CD4-positive, alpha-beta memory T cell (primary cell): ENCODE measurements at regions not wholly inside any gene's neighbourhood (a gene's known extent, or its start where the extent isn't known, plus 50 kb on each side); places are given as distances from the start of the nearest gene placed in this dataset.
"Not testable (repeated sequence)": the region's sequence is repeated elsewhere in the genome, so short reads cannot be mapped to it uniquely, and the experiment has no call there.

Experiments
- CTCF ChIA-PET: fragments of 350-600 bp; sonication (Branson Sonifier 250); formaldehyde crosslinking; loops from one replicate; lab custom pipeline; 2021; ENCODE audit warnings: inconsistent platforms; ENCODE audit not compliant: partially characterized antibody; lab: Charles Lee
- POLR2A ChIA-PET: fragments of 350-600 bp; sonication (Branson Sonifier 250); formaldehyde crosslinking; loops from one replicate; lab custom pipeline; 2021; ENCODE audit not compliant: partially characterized antibody; lab: Charles Lee
- DNase-seq, 5 donors: peaks; one replicate each; pipeline versions ENCODE4 v3.0.0 to v3.0.0-alpha.2; 2020 to 2022; ENCODE audit warnings: mixed read lengths in 1 of 5
- H3K27ac ChIP-seq: one replicate; pipeline ENCODE4 v1.7.0; 2013; ENCODE audit warnings: low read depth, low read length
- H3K27me3 ChIP-seq: 2 replicates; pipeline ENCODE4 v1.7.0; 2013; ENCODE audit warnings: mild to moderate bottlenecking, low read length, moderate library complexity; ENCODE audit not compliant: insufficient read depth
- H3K36me3 ChIP-seq: 2 replicates; pipeline ENCODE4 v1.7.0; 2013; ENCODE audit warnings: mild to moderate bottlenecking, low read length, moderate library complexity; ENCODE audit not compliant: insufficient read depth
- H3K4me1 ChIP-seq: 2 replicates; pipeline ENCODE4 v1.7.0; 2013; ENCODE audit warnings: mild to moderate bottlenecking, low read length, moderate library complexity; ENCODE audit not compliant: insufficient read depth
- H3K4me3 ChIP-seq, 2 donors: one replicate each; pipeline ENCODE4 v1.7.0; 2013; ENCODE audit warnings: low read length in 2 of 2, mild to moderate bottlenecking in 1 of 2
- H3K9me3 ChIP-seq, 2 donors: one replicate each; pipeline ENCODE4 v1.7.0; 2013; ENCODE audit warnings: low read length in 2 of 2, control low read depth in 1 of 2; ENCODE audit not compliant: control insufficient read depth in 1 of 2
- H3K27ac Mint-ChIP-seq, 7 donors: one replicate each; pipeline ENCODE4 v1.8.0; 2020 to 2021; ENCODE audit warnings: mixed read lengths in 7 of 7, mild to moderate bottlenecking in 6 of 7, inconsistent platforms in 3 of 7, moderate library complexity in 3 of 7
- H3K27me3 Mint-ChIP-seq, 2 donors: one replicate each; pipeline ENCODE4 v1.8.0; 2020 to 2021; ENCODE audit warnings: mixed read lengths in 2 of 2
- H3K36me3 Mint-ChIP-seq, 2 donors: one replicate each; pipeline ENCODE4 v1.8.0; 2020 to 2021; ENCODE audit warnings: mixed read lengths in 2 of 2, inconsistent platforms in 1 of 2, mild to moderate bottlenecking in 1 of 2
- H3K4me1 Mint-ChIP-seq, 4 donors: one replicate each; pipeline ENCODE4 v1.8.0; 2020 to 2021; ENCODE audit warnings: mixed read lengths in 4 of 4, mild to moderate bottlenecking in 1 of 4
- H3K4me3 Mint-ChIP-seq, 8 donors: one replicate each; pipeline ENCODE4 v1.8.0; 2020 to 2021; ENCODE audit warnings: mixed read lengths in 8 of 8, mild to moderate bottlenecking in 7 of 8, moderate library complexity in 6 of 8, inconsistent platforms in 3 of 8
- H3K9me3 Mint-ChIP-seq, 8 donors: one replicate each; pipeline ENCODE4 v1.8.0; 2020 to 2021; ENCODE audit warnings: mixed read lengths in 8 of 8, mild to moderate bottlenecking in 5 of 8, inconsistent platforms in 3 of 8, moderate library complexity in 1 of 8
- intact Hi-C: fragments of 100-400 bp; cut with micrococcal nuclease; formaldehyde crosslinking; loops from one replicate; pipeline ENCODE4 v1.15.1; 2023

DNA sequence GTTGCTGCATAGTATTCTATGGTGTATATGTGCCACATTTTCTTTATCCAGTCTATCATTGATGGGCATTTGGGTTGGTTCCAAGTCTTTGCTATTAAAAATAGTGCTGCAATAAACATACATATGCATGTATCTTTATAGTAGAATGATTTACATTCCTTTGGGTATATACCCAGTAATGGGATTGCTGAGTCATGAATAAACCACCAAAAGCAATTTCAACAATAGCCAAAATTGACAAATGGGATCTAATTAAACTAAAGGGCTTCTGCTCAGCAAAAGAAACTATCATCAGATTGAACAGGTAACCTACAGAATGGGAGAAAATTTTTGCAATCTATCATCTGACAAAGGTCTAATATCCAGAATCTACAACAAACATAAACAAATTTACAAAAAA, 101.4 kb upstream of the FAM47B start:
- H3K4me1 Mint-ChIP-seq, CTCF ChIA-PET, H3K36me3 Mint-ChIP-seq, H3K27me3 ChIP-seq, intact Hi-C loops, DNase-seq, H3K27ac Mint-ChIP-seq, H3K27me3 Mint-ChIP-seq, POLR2A ChIA-PET, H3K27ac ChIP-seq, H3K4me1 ChIP-seq, H3K9me3 ChIP-seq, H3K36me3 ChIP-seq, H3K4me3 ChIP-seq: not testable (repeated sequence)
- H3K4me3 Mint-ChIP-seq = peak overlapping the region in 1 of 8 donors; percentile 32
- peaks cover 0 to 16% (median 11%) of the 10 kb centered on the region in 8 donors for H3K9me3 Mint-ChIP-seq

DNA sequence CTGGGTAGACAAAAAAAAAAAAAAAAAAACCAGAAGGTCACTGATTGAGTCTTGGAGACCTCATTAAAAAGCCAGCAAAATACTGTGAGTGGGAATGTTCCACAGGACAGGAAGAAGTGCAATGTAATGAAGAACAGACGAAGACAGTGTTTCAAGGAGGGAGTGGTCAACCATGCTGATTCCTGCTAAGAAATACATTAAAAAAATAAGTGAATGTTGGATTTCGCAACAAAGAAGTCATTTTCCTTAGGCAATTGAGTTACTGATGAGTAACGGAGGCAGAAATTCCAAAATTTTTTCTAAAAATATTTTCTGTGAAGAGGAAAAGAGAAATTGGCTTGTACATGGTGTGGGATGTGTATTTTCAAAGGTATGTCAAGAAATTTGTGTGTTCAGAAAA, 94.3 kb upstream of the FAM47B start:
- Histone ChIP-seq H3K4me1 (no peaks in the 10 kb centered on the region), H3K27me3 (no peaks in the 10 kb centered on the region), H3K36me3 (no peaks in the 10 kb centered on the region), H3K9me3 (no peaks in the 10 kb centered on the region), H3K27ac (no peak overlapping the region), H3K4me3 (no peak overlapping the region)
- Mint-ChIP-seq H3K36me3 (no peaks in the 10 kb centered on the region), H3K4me3 (no peak overlapping the region), H3K27me3 (no peaks in the 10 kb centered on the region), H3K4me1 (no peaks in the 10 kb centered on the region), H3K9me3 (peaks cover 0 to 7% (median 4%) of the 10 kb centered on the region in 8 donors), H3K27ac (no peak overlapping the region)
- intact Hi-C loops = no loop called here
- no peak for DNase-seq
- CTCF ChIA-PET = no interaction called here
- POLR2A ChIA-PET = no interaction called here

DNA sequence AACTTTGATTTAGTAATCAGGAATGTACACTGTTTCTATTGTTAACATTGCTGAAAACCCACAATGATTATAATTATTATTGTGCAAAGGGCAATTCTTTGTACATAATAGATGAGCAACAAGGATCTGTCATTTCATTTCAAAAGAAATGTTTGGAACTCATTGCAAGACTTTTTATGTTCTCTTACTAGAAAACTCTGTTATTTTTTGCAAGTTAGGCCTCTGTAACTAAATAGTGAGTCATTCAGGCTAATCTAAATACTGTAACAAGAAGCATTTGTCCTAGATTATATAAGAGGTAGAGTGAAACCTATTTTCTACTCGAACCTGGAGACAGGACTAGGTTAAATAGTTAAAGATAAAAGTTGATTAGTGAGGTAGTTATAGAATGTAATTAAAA, 93.2 kb upstream of the FAM47B start:
- Mint-ChIP-seq H3K36me3 (no peaks in the 10 kb centered on the region), H3K4me3 (no peak overlapping the region), H3K27ac (no peak overlapping the region), H3K9me3 (peaks cover 0 to 7% (median 4%) of the 10 kb centered on the region in 8 donors), H3K27me3 (no peaks in the 10 kb centered on the region), H3K4me1 (no peaks in the 10 kb centered on the region)
- H3K4me3 ChIP-seq = no peak overlapping the region
- no peak overlapping the region for H3K27ac ChIP-seq
- H3K9me3 ChIP-seq = no peaks in the 10 kb centered on the region
- no peak for DNase-seq
- no peaks in the 10 kb centered on the region for H3K4me1 ChIP-seq
- ChIA-PET POLR2A (no interaction called here), CTCF (no interaction called here)
- H3K27me3 ChIP-seq = no peaks in the 10 kb centered on the region
- intact Hi-C loops = no loop called here
- no peaks in the 10 kb centered on the region for H3K36me3 ChIP-seq

DNA sequence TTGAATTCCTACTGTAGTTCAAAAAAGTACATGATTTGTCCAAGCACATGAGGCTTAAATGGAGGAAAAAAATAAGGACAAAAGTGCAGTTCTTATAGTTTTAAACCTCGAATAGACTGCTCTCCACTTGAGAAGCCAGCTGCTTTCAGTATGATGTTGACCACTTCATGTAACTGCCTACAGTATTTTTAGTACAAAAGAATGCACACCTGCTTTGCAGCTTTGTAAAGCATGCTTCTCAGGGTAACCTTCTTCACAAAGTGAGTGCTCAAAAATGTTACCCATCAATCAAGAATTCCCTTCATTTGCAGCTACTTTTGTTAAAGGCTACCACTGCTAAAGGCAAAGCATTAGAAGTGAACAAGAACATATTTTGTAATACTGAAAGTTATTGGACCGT, 83.4 kb upstream of the FAM47B start:
- Histone ChIP-seq H3K4me3 (no peak overlapping the region), H3K9me3 (no peaks in the 10 kb centered on the region), H3K4me1 (no peaks in the 10 kb centered on the region), H3K27me3 (no peaks in the 10 kb centered on the region), H3K27ac (no peak overlapping the region), H3K36me3 (no peaks in the 10 kb centered on the region)
- Mint-ChIP-seq H3K27me3 (no peaks in the 10 kb centered on the region), H3K4me3 (no peak overlapping the region), H3K9me3 (peaks cover 0 to 5% (median 0%) of the 10 kb centered on the region in 8 donors), H3K36me3 (no peaks in the 10 kb centered on the region), H3K4me1 (no peaks in the 10 kb centered on the region), H3K27ac (no peak overlapping the region)
- POLR2A ChIA-PET = no interaction called here
- DNase-seq = no peak
- CTCF ChIA-PET = no interaction called here
- intact Hi-C loops = no loop called here

DNA sequence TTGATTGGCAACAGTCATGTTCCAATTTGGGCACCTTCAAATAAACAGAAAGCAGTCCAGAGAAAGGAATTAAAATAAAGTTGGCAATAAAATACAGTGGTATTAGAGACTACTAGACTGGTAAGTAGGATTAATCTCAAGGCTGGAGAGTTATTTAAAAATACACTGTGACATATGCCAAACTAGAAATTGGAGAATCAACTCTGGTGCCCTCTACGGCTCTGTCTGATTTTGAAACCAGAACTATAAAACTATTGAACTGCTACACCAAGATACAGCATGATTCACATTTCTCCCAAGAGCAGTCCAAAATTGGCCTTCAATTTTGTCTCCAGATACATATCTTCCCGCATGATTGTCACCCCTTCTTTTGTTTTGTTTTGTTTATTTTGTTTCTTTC, 78.7 kb upstream of the FAM47B start:
- Mint-ChIP-seq H3K27ac (no peak overlapping the region), H3K27me3 (no peaks in the 10 kb centered on the region), H3K9me3 (peaks cover 0 to 7% (median 2%) of the 10 kb centered on the region in 8 donors), H3K4me3 (peak overlapping the region in 1 of 8 donors; percentile 6), H3K36me3 (no peaks in the 10 kb centered on the region), H3K4me1 (no peaks in the 10 kb centered on the region)
- Histone ChIP-seq H3K4me1 (no peaks in the 10 kb centered on the region), H3K27ac (no peak overlapping the region), H3K27me3 (no peaks in the 10 kb centered on the region), H3K36me3 (no peaks in the 10 kb centered on the region), H3K9me3 (no peaks in the 10 kb centered on the region), H3K4me3 (no peak overlapping the region)
- ChIA-PET CTCF (no interaction called here), POLR2A (no interaction called here)
- no peak for DNase-seq
- intact Hi-C loops = no loop called here

DNA sequence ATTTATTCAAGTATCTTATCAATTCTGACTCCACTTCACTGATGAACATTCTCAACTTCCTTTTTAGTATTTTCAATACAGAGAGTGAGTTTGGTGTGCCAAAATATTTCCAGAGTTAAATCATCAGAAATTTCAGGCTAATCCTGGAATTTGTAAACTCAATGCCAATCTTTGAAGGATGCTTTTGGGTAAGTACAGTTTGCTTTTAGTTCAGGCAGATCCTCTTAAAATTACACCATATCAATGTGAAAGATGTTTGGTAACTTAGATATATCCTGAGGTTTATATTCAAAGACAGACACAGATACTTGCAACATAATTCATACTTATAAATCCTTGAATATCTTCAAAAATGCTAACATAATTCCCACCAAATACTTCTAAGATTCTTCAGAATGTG, 76.0 kb upstream of the FAM47B start:
- H3K4me1 ChIP-seq = no peaks in the 10 kb centered on the region
- Mint-ChIP-seq H3K4me3 (no peak overlapping the region), H3K36me3 (no peaks in the 10 kb centered on the region), H3K4me1 (no peaks in the 10 kb centered on the region), H3K9me3 (peaks cover 0 to 24% (median 7%) of the 10 kb centered on the region in 8 donors), H3K27me3 (no peaks in the 10 kb centered on the region), H3K27ac (no peak overlapping the region)
- ChIA-PET CTCF (no interaction called here), POLR2A (no interaction called here)
- no peaks in the 10 kb centered on the region for H3K9me3 ChIP-seq
- H3K4me3 ChIP-seq = no peak overlapping the region
- DNase-seq = no peak
- intact Hi-C loops = no loop called here
- no peaks in the 10 kb centered on the region for H3K36me3 ChIP-seq
- H3K27ac ChIP-seq = no peak overlapping the region
- no peaks in the 10 kb centered on the region for H3K27me3 ChIP-seq

DNA sequence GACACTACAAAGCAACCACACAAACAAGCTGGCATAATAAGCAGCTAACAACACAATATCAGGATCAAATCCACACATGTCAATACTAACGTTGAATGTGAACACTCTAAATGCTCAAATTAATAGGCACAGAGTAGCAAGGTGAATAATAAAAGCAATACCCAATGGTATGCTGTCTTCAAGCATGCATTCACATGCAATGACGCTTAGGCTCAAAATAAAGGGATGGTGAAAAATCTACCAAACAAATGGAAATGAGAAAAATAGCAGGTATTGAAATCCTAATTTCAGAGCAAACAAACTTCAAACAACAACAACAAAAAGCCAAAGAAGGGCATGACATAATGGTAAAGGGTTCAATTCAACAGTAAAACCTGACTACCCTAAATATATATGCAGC, 74.0 kb upstream of the FAM47B start:
- Histone ChIP-seq H3K9me3 (no peaks in the 10 kb centered on the region), H3K36me3 (no peaks in the 10 kb centered on the region), H3K4me1 (no peaks in the 10 kb centered on the region), H3K4me3 (no peak overlapping the region), H3K27me3 (no peaks in the 10 kb centered on the region), H3K27ac (no peak overlapping the region)
- CTCF ChIA-PET = no interaction called here
- no peaks in the 10 kb centered on the region for H3K4me1 Mint-ChIP-seq
- intact Hi-C loops = no loop called here
- POLR2A ChIA-PET = no interaction called here
- no peak overlapping the region for H3K4me3 Mint-ChIP-seq
- no peaks in the 10 kb centered on the region for H3K36me3 Mint-ChIP-seq
- H3K27me3 Mint-ChIP-seq = no peaks in the 10 kb centered on the region
- no peak overlapping the region for H3K27ac Mint-ChIP-seq
- peaks cover 0 to 28% (median 8%) of the 10 kb centered on the region in 8 donors for H3K9me3 Mint-ChIP-seq
- DNase-seq = no peak
